Left renal cortex interstitium (tissue), 4 donors: ENCODE measurements at regions not wholly inside any gene's neighbourhood (a gene's known extent, or its start where the extent isn't known, plus 50 kb on each side); places are given as distances from the start of the nearest gene placed in this dataset.
A peak's percentile ranks its signal among the peaks of the same experiment; 100 is the strongest.
"Not testable (repeated sequence)": the region's sequence is repeated elsewhere in the genome, so short reads cannot be mapped to it uniquely, and the experiment has no call there.

Source experiments
- DNase-seq, 4 donors: peaks; one replicate each; pipeline ENCODE4 v3.0.0-alpha.2; 2013; ENCODE audit warnings: low read depth in 4 of 4, low spot score in 2 of 4, missing footprints in 1 of 4

GRCh38 chr2:195367809-195368208 is 289.2 kb upstream of the SLC39A10 start:
- no peak for DNase-seq

DNA sequence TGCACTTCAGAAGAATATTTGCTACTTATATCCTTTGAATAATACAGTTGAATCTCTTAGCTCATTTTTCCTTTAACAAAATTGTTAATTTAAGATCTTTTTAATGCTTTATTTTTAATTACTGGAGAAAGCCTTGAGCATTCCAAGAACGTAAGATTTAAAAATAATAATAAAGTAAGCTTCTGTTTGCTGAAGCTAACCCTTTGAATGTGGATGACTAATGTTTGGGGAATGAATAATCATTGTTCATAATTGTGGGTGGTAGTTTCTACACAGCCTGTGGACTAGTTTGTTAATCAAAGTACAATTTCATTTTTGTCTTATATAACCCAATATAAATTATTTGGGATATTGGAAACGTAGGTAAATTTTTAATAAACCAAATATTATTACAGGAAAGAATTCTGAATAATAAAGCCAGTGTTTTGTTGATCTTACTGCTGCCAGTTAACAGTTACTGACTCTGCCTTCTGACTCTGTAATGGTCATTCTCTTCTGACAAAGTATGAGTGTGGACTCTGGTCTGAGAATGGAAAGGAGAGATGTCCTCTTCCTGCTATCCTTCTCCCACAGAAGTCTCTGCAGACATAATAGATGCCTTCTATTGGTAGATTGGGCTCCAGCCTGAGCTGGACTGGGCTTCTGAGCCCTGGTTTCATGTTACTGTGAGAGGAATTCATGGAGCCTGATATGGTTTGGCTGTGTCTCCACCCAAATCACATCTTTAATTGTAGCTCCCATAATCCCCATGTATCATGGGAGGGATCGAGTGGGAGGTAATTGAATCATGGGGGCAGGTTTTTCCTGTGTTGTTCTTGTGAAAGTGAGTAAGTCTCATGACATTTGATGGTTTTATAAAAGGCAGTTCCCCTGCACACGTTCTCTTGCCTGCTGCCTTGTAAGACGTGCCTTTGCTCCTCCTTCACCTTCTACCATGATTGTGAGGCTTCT is 292.7 kb upstream of the SLC39A10 start:
- DNase-seq = no peak

- DNase-seq = no peak
These were observed 293.5 kb upstream of the SLC39A10 start for GRCh38 chr2:195363496-195363895.

- no peak for DNase-seq
These were observed 296.8 kb upstream of the SLC39A10 start for GRCh38 chr2:195360242-195360641.

- no peak for DNase-seq
These were observed 297.8 kb upstream of the SLC39A10 start for GRCh38 chr2:195359043-195359735.

GRCh38 chr2:195356920-195357440 is 300.0 kb upstream of the SLC39A10 start:
- no peak for DNase-seq

DNA sequence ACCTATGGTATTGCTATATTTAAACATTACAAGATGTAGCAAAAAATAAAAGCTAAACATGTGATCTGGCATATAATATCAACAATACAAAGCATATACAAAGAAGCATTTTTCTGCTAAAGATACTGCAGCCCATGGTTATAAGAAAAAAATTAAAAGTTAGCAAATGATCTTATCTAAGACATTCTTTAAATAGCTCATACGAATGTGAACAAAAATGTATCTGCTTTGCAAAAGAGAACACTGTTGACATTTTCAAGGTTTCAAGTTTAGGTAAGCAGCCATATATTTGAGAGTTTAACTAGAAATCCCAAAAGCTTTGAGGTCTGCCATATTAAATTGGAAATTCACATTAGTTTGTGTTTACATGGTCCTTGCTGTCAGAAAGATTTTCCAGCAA is 301.0 kb upstream of the SLC39A10 start:
- no peak for DNase-seq

DNA sequence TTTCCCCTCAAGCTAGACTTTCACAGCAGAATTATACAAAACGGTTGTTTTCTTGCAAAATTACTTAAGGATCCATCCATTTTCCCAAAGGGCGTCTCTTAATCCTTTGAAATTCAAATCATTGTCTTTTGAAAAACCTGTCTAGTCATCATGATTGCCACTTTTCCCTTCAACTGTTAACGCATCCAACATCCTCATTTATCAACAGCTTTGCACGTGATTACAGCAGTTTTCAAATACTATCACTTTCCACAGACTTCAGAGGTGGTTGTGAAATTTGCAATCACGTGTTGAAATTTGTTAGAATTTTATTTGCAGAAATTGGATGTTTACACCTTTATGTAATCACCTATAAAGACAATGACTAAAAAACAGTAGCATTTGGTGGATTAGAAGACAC is 304.4 kb upstream of the SLC39A10 start:
- no peak for DNase-seq

GRCh38 chr2:195343942-195344530 is 313.0 kb upstream of the SLC39A10 start:
- no peak for DNase-seq

GRCh38 chr2:195343540-195343939 is 313.5 kb upstream of the SLC39A10 start:
- no peak for DNase-seq

DNA sequence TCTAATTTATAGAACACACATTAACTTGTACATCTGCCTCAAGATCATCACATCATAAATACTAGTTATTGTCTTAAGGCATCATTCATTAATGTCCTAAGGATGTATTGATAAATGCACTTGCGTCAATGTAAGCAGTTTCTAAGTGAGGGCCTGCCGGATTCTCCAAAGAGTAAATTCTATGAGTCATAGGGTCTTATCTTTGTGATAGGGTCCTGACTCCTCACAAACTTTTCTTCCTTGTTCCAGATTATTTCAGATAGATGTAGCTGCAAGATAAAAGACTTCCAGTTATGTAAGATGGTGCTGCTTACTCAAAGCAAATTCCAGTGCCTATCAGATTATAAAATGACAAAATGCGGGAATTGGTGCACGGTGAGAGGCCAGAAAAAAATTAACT is 315.0 kb upstream of the SLC39A10 start:
- no peak for DNase-seq

DNA sequence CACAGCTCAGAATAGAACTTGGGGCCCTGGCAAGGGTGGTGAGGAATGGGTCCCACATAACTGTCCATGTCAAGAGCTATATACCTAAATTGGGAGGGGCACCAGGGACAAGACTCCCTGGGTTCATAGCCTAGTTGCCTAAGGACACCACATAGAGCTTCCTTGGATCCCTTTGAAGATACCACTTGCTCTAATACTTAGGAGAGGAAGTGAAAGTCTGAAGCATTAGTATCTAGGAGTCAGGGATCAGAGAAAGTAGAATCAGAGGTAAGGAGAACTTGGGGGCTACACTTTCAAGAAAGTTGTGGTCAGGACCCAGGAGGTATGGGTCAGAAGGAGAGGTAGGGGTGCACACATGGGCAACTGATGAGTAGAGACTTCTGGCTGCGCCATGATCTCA is 318.2 kb upstream of the SLC39A10 start:
- DNase-seq = no peak

GRCh38 chr2:195337597-195337996 is 319.4 kb upstream of the SLC39A10 start:
- no peak for DNase-seq

- DNase-seq = no peak
These were observed 323.2 kb upstream of the SLC39A10 start for GRCh38 chr2:195333869-195334268.

- DNase-seq = no peak
These were observed 325.1 kb upstream of the SLC39A10 start for GRCh38 chr2:195331966-195332365.

DNA sequence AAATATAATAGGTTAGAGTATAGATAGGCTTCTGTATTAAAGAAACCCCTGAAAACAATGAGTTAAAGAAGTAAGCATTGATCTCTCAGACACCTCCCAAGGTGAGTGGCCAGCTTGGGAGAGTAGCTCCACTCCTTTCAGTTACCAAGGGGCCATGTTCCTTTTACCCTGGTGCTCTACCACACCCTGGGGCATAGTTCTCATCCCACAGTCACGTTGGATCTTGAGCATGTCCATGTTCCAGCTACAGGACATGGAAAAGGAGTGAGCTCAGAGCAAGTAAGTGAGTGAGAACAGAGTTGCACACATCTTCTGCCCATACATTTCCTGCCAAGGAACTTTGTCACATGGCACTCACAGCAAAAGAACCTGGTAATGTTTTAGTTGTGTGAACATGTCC is 325.9 kb upstream of the SLC39A10 start:
- DNase-seq = no peak

- DNase-seq = no peak
These were observed 326.5 kb upstream of the SLC39A10 start for GRCh38 chr2:195330513-195330956.

DNA sequence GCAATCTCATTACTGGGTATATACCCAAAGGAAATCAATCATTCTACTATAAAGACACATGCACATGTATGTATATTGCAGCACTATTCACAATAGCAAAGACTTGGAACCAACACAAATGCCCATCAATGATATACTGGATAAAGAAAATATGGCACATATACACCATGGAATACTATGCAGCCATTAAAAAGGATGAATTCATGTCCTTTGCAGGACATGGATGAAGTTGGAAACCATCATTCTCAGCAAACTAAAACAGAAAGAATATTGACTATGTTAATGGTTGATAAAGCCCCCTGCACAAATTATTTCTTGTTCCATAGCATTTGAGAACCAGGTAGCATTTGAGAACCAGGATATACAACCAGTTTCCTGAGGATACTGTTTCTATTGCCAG is 327.2 kb upstream of the SLC39A10 start:
- not testable (repeated sequence) for DNase-seq

DNA sequence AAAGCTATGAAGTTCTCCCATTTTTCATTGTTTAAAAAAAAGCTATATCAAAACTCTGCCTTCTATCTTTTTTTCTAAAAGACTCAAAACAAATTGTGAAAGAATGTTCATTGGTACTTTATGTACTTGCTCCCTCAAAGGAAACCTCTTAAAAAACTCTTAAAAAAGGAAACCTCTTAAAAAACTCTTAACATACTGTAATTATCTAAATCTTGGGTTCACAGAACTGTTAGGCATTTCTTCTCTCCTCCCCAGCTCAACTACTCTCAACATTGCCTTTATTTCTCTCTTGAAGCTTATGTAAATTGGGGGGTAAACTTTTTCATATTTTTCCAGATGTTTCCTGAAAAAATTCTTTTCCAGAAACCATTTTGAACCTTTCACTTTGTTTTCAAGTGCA is 330.5 kb upstream of the SLC39A10 start:
- DNase-seq = no peak

GRCh38 chr2:195322324-195322723 is 334.7 kb upstream of the SLC39A10 start:
- peak in 2 of 4 donors; percentile 21 to 27 for DNase-seq

GRCh38 chr2:195320413-195320973 is 336.5 kb upstream of the SLC39A10 start:
- no peak for DNase-seq
